ENCODE measurements at regions not wholly inside any gene's neighbourhood (a gene's known extent, or its start where the extent isn't known, plus 50 kb on each side); places are given as distances from the start of the nearest gene placed in this dataset.

- no peak for TF ChIP-seq CTCF (IDR thresholded peaks at IDR 0.05)
- no peak for TF ChIP-seq EP300 (IDR thresholded peaks at IDR 0.05)
These were observed 370.3 kb downstream of the SLC6A15 start for GRCh38 chr12:84542289-84542688.
